ENCODE measurements at regions not wholly inside any gene's neighbourhood (a gene's known extent, or its start where the extent isn't known, plus 50 kb on each side); places are given as distances from the start of the nearest gene placed in this dataset.
"Not testable (repeated sequence)": the region's sequence is repeated elsewhere in the genome, so short reads cannot be mapped to it uniquely, and the experiment has no call there.

GRCh38 chr4:8954001-8954400 lies 82.4 kb upstream of the HMX1 start:
- not testable (repeated sequence) for H3K9me3 ChIP-seq (ENCODE audit: insufficient read depth, low read depth, low read length); H2BK5ac ChIP-seq (ENCODE audit: low read depth, low read length, poor library complexity); H3K36me3 ChIP-seq (ENCODE audit: control insufficient read depth in 1 of 2, insufficient read depth in 2 of 2, low read length in 2 of 2); H3K4me1 ChIP-seq (ENCODE audit: control insufficient read depth in 1 of 2, insufficient read depth in 2 of 2, low read length in 2 of 2); H2BK120ac ChIP-seq (ENCODE audit: insufficient read depth, low read length, poor library complexity); H3K9ac ChIP-seq (ENCODE audit: low read length); H2BK12ac ChIP-seq (ENCODE audit: low read length); H3K79me2 ChIP-seq (ENCODE audit: control insufficient read depth, insufficient read depth, low read length, poor library complexity); H3K18ac ChIP-seq (ENCODE audit: low read length); H3K14ac ChIP-seq (ENCODE audit: low read length); H4K91ac ChIP-seq (ENCODE audit: low read depth, low read length); H2AFZ ChIP-seq (ENCODE audit: insufficient read depth, low read length, poor library complexity); H3K4me3 ChIP-seq (ENCODE audit: low read depth, low read length); H3K79me1 ChIP-seq (ENCODE audit: low read length); H4K8ac ChIP-seq (ENCODE audit: low read depth, low read length); H2AK5ac ChIP-seq (ENCODE audit: low read length); H4K12ac ChIP-seq (ENCODE audit: low read depth, low read length); H3K4ac ChIP-seq (ENCODE audit: low read depth, low read length); H3K23ac ChIP-seq (ENCODE audit: low read length); H3K27me3 ChIP-seq (ENCODE audit: insufficient read depth, low read length); H3K27ac ChIP-seq (ENCODE audit: low read depth, low read length); H3K4me2 ChIP-seq (ENCODE audit: low read length)
- no CpG with 5 or more reads among the region's 16 CpGs for WGBS (ENCODE audit: extremely low coverage, insufficient coverage, insufficient read length)
- peak; percentile 78 to 80 for DNase-seq

DNA sequence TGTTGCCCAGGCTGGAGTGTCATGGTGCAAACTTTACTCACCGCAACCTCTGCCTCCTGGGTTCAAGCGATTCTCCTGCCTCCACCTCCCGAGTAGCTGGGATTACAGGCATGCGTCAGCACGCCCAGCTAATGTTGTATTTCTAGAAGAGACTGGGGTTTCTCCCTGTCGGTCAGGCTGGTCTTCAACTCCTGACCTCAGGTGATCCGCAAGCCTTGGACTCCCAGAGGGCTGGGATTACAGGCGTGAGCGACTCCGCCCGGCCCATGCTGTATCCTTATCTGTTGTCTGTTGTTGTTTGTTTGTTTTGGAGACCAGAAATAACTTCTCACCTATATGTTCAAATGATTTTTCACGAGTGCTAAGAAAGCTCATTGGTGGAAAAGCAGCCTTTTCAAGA lies 81.2 kb upstream of the HMX1 start:
- H3K9ac ChIP-seq (ENCODE audit: low read length); H3K27me3 ChIP-seq (ENCODE audit: insufficient read depth, low read length); H3K18ac ChIP-seq (ENCODE audit: low read length); H2BK5ac ChIP-seq (ENCODE audit: low read depth, low read length, poor library complexity); H3K23ac ChIP-seq (ENCODE audit: low read length); H3K9me3 ChIP-seq (ENCODE audit: insufficient read depth, low read depth, low read length); H3K4me3 ChIP-seq (ENCODE audit: low read depth, low read length); H3K36me3 ChIP-seq (ENCODE audit: control insufficient read depth in 1 of 2, insufficient read depth in 2 of 2, low read length in 2 of 2); H4K91ac ChIP-seq (ENCODE audit: low read depth, low read length); H2AK5ac ChIP-seq (ENCODE audit: low read length); H4K8ac ChIP-seq (ENCODE audit: low read depth, low read length); H3K4ac ChIP-seq (ENCODE audit: low read depth, low read length); H3K4me2 ChIP-seq (ENCODE audit: low read length); H2AFZ ChIP-seq (ENCODE audit: insufficient read depth, low read length, poor library complexity); H2BK12ac ChIP-seq (ENCODE audit: low read length); H3K14ac ChIP-seq (ENCODE audit: low read length); H2BK120ac ChIP-seq (ENCODE audit: insufficient read depth, low read length, poor library complexity); H3K79me2 ChIP-seq (ENCODE audit: control insufficient read depth, insufficient read depth, low read length, poor library complexity); H3K4me1 ChIP-seq (ENCODE audit: control insufficient read depth in 1 of 2, insufficient read depth in 2 of 2, low read length in 2 of 2); H4K12ac ChIP-seq (ENCODE audit: low read depth, low read length); H3K27ac ChIP-seq (ENCODE audit: low read depth, low read length); H3K79me1 ChIP-seq (ENCODE audit: low read length): not testable (repeated sequence)
- no CpG with 5 or more reads among the region's 12 CpGs for WGBS (ENCODE audit: extremely low coverage, insufficient coverage, insufficient read length)
- DNase-seq: peak; percentile 86

DNA sequence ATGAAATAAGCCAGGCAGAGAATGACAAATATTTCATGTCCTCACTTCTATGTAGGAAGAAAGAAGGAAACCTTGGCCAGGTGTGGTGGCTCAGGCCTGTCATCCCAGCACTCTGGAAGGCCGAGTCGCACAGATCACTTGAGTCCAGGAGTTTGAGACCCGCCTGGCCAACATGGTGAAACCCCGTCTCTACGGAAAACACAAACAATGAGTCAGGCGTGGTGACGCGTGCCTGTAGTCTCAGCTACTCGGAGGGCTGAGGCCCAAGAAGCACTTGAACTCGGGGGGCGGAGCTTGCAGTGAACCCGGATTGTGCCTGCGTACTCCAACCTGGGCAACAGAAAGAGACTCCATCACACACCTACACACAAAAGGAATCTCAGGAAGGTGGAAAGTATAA lies 80.5 kb upstream of the HMX1 start:
- not testable (repeated sequence) for H3K27ac ChIP-seq (ENCODE audit: low read depth, low read length); H3K27me3 ChIP-seq (ENCODE audit: insufficient read depth, low read length); H3K18ac ChIP-seq (ENCODE audit: low read length); H4K8ac ChIP-seq (ENCODE audit: low read depth, low read length); H2AFZ ChIP-seq (ENCODE audit: insufficient read depth, low read length, poor library complexity); H4K91ac ChIP-seq (ENCODE audit: low read depth, low read length); H3K9me3 ChIP-seq (ENCODE audit: insufficient read depth, low read depth, low read length); H2BK12ac ChIP-seq (ENCODE audit: low read length); H3K9ac ChIP-seq (ENCODE audit: low read length); H3K79me1 ChIP-seq (ENCODE audit: low read length); H3K79me2 ChIP-seq (ENCODE audit: control insufficient read depth, insufficient read depth, low read length, poor library complexity); H4K12ac ChIP-seq (ENCODE audit: low read depth, low read length); H3K4me1 ChIP-seq (ENCODE audit: control insufficient read depth in 1 of 2, insufficient read depth in 2 of 2, low read length in 2 of 2); H3K14ac ChIP-seq (ENCODE audit: low read length); H3K4me3 ChIP-seq (ENCODE audit: low read depth, low read length); H2BK5ac ChIP-seq (ENCODE audit: low read depth, low read length, poor library complexity); H3K23ac ChIP-seq (ENCODE audit: low read length); H2BK120ac ChIP-seq (ENCODE audit: insufficient read depth, low read length, poor library complexity); H3K4ac ChIP-seq (ENCODE audit: low read depth, low read length); H3K36me3 ChIP-seq (ENCODE audit: control insufficient read depth in 1 of 2, insufficient read depth in 2 of 2, low read length in 2 of 2); H3K4me2 ChIP-seq (ENCODE audit: low read length); H2AK5ac ChIP-seq (ENCODE audit: low read length)
- DNase-seq: peak; percentile 85
- WGBS (ENCODE audit: extremely low coverage, insufficient coverage, insufficient read length): no CpG with 5 or more reads among the region's 13 CpGs

DNA sequence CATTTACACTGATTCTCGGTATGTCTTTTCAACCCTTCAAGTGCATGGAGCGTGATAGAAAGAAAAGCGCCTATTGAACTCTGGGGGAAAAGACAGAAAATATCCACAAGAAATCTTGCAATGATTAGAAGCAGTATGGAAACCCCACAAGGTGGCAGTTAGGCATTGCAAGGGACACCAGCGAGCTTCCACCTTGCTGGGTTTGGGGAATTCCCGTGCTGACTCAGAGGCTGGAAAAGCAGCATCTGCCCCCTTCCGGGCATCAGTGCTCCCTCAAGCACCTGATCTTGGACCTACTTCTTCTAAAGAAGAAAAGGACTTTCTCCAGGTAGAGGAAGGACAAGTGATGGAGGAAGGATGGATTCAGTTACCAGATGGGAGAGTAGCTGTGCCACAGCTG lies 73.9 kb upstream of the HMX1 start:
- not testable (repeated sequence) for H2BK120ac ChIP-seq (ENCODE audit: insufficient read depth, low read length, poor library complexity); H4K8ac ChIP-seq (ENCODE audit: low read depth, low read length); H3K27me3 ChIP-seq (ENCODE audit: insufficient read depth, low read length); H2AFZ ChIP-seq (ENCODE audit: insufficient read depth, low read length, poor library complexity); H3K4me1 ChIP-seq (ENCODE audit: control insufficient read depth in 1 of 2, insufficient read depth in 2 of 2, low read length in 2 of 2); H3K9ac ChIP-seq (ENCODE audit: low read length); H2BK12ac ChIP-seq (ENCODE audit: low read length); H3K27ac ChIP-seq (ENCODE audit: low read depth, low read length); H3K4ac ChIP-seq (ENCODE audit: low read depth, low read length); H2BK5ac ChIP-seq (ENCODE audit: low read depth, low read length, poor library complexity); H2AK5ac ChIP-seq (ENCODE audit: low read length); H3K9me3 ChIP-seq (ENCODE audit: insufficient read depth, low read depth, low read length); H3K23ac ChIP-seq (ENCODE audit: low read length); H3K14ac ChIP-seq (ENCODE audit: low read length); H3K4me2 ChIP-seq (ENCODE audit: low read length); H3K4me3 ChIP-seq (ENCODE audit: low read depth, low read length); H3K36me3 ChIP-seq (ENCODE audit: control insufficient read depth in 1 of 2, insufficient read depth in 2 of 2, low read length in 2 of 2); H3K79me2 ChIP-seq (ENCODE audit: control insufficient read depth, insufficient read depth, low read length, poor library complexity); H3K18ac ChIP-seq (ENCODE audit: low read length); H3K79me1 ChIP-seq (ENCODE audit: low read length); H4K12ac ChIP-seq (ENCODE audit: low read depth, low read length); H4K91ac ChIP-seq (ENCODE audit: low read depth, low read length)
- no CpG with 5 or more reads among the region's 6 CpGs for WGBS (ENCODE audit: extremely low coverage, insufficient coverage, insufficient read length)
- peak; percentile 28 to 63 for DNase-seq

DNA sequence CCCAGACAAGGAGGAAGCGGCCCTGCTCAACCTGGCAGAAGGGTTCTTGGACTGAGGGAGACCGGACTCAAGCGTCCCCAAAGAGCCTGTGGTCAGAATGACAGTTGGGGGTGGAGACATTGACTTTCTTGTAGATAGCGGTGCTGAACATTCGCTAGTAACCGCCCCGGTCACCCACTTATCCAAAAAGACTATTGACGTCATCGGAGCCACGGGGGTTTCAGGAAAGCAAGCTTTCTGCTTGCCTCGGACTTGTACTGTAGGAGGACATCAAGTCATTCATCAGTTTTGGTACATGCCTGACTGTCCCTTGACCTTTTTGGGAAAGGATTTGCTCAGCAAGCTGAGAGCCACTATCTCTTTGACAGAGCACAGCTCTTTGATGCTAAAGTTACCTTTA lies 71.7 kb upstream of the HMX1 start:
- H3K27me3 ChIP-seq (ENCODE audit: insufficient read depth, low read length); H2BK5ac ChIP-seq (ENCODE audit: low read depth, low read length, poor library complexity); H3K23ac ChIP-seq (ENCODE audit: low read length); H3K14ac ChIP-seq (ENCODE audit: low read length); H3K27ac ChIP-seq (ENCODE audit: low read depth, low read length); H3K36me3 ChIP-seq (ENCODE audit: control insufficient read depth in 1 of 2, insufficient read depth in 2 of 2, low read length in 2 of 2); H4K12ac ChIP-seq (ENCODE audit: low read depth, low read length); H3K9me3 ChIP-seq (ENCODE audit: insufficient read depth, low read depth, low read length); H4K91ac ChIP-seq (ENCODE audit: low read depth, low read length); H3K4ac ChIP-seq (ENCODE audit: low read depth, low read length); H3K9ac ChIP-seq (ENCODE audit: low read length); H2AFZ ChIP-seq (ENCODE audit: insufficient read depth, low read length, poor library complexity); H3K79me1 ChIP-seq (ENCODE audit: low read length); H4K8ac ChIP-seq (ENCODE audit: low read depth, low read length); H3K79me2 ChIP-seq (ENCODE audit: control insufficient read depth, insufficient read depth, low read length, poor library complexity); DNase-seq; H3K18ac ChIP-seq (ENCODE audit: low read length); H3K4me3 ChIP-seq (ENCODE audit: low read depth, low read length); H3K4me1 ChIP-seq (ENCODE audit: control insufficient read depth in 1 of 2, insufficient read depth in 2 of 2, low read length in 2 of 2); H2BK12ac ChIP-seq (ENCODE audit: low read length); H3K4me2 ChIP-seq (ENCODE audit: low read length); H2BK120ac ChIP-seq (ENCODE audit: insufficient read depth, low read length, poor library complexity); H2AK5ac ChIP-seq (ENCODE audit: low read length): not testable (repeated sequence)
- no CpG with 5 or more reads among the region's 11 CpGs for WGBS (ENCODE audit: extremely low coverage, insufficient coverage, insufficient read length)

Data from trophoblast cell (in vitro differentiated cells and primary cell).